ENCODE measurements at regions not wholly inside any gene's neighbourhood (a gene's known extent, or its start where the extent isn't known, plus 50 kb on each side); places are given as distances from the start of the nearest gene placed in this dataset.

DNA sequence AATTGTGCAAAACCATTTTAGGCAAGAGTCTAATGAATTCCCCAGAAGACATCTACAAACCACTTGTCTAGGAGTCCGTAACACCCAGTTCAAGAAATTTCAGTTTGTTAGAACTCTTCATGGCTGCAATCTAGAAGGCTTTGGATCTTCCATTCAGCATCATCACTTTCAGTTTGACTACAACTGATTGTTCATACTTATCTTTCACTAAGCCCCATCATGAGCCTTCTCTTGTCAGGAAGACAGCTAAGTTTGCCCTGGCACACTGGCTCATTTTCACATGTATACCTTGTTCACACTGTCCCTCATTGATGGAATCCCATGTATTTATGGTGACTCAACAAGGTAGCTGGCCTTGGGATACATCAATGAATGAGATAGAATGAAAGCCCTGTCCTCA lies 898.4 kb upstream of the CELF4 start:
- TF ChIP-seq, protein P1, sequence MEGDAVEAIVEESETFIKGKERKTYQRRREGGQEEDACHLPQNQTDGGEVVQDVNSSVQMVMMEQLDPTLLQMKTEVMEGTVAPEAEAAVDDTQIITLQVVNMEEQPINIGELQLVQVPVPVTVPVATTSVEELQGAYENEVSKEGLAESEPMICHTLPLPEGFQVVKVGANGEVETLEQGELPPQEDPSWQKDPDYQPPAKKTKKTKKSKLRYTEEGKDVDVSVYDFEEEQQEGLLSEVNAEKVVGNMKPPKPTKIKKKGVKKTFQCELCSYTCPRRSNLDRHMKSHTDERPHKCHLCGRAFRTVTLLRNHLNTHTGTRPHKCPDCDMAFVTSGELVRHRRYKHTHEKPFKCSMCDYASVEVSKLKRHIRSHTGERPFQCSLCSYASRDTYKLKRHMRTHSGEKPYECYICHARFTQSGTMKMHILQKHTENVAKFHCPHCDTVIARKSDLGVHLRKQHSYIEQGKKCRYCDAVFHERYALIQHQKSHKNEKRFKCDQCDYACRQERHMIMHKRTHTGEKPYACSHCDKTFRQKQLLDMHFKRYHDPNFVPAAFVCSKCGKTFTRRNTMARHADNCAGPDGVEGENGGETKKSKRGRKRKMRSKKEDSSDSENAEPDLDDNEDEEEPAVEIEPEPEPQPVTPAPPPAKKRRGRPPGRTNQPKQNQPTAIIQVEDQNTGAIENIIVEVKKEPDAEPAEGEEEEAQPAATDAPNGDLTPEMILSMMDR (IDR thresholded peaks at IDR 0.05; ENCODE audit: low read depth, low read length), result no peak
- no peak overlapping the region for H3K4me3 ChIP-seq (replicated peaks in 1 of 2; ENCODE audit: low read depth in 2 of 2, low read length in 2 of 2)
- DNase-seq (ENCODE audit: low read depth in 2 of 2), result no peak

DNA sequence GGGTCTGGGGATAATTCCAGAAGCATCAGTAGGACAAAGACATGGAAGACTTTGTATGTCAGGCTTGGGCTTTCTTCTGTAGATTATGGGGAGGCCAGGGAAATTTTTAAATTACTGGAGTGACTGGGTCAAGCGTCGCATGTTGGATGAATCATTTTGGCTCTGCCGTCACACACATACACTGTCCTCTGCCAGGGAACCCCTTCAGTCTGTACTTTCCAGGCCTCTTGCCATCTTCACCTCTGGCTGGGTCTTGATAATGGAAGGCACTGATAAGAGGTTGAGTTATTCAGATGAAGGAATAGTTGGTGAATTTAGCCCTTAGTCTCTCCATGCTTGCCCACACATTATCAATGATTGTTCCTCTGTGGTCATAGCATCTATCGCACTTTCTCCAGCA lies 895.1 kb upstream of the CELF4 start:
- no peak overlapping the region for H3K4me3 ChIP-seq (replicated peaks in 1 of 2; ENCODE audit: low read depth in 2 of 2, low read length in 2 of 2)
- no peak for DNase-seq (ENCODE audit: low read depth in 2 of 2)
- TF ChIP-seq, protein P1 (IDR thresholded peaks at IDR 0.05; ENCODE audit: low read depth, low read length), result no peak

DNA sequence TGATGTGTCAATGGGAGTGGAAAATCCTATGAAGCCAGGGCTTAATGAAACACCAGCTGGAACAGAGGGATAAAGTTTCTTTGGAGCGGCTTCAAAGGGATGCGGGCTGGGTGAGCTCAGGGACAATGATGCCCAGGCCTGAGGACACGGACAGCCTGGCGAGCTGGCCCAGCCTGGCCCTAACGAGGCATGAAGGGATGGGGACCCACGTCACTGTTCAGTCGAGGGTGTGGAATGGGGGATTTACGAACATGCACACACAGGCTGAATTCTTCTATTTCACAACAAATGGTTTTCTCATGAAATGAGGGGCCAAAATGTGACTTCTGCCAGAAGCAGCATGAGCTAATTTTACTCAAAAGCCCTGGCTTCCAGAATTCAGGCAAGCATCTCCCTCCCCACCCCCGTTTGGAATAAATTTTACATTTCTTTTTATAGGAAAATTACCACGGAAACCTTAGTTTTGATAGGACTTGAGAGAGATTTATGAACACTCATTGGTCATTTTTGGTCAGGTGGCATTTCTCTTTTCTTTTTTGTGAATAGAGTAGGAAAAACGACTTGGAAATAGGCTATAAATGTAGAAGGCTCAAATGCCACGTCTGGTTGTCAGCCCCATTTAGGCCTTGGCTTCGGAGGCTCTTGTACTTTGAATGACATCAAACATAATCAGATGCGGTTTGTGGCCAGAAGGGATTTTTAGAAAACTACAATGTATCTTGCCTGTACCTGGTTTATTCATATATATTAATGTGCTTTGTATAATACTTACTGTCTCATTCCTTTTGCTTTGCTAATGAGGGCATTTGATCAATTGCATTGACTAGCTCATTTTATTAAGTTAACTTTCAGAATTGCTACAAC lies 893.8 kb upstream of the CELF4 start:
- TF ChIP-seq, protein P1 (IDR thresholded peaks at IDR 0.05; ENCODE audit: low read depth, low read length), result no peak
- DNase-seq (ENCODE audit: low read depth in 2 of 2), result no peak
- no peak overlapping the region for H3K4me3 ChIP-seq (replicated peaks in 1 of 2; ENCODE audit: low read depth in 2 of 2, low read length in 2 of 2)

DNA sequence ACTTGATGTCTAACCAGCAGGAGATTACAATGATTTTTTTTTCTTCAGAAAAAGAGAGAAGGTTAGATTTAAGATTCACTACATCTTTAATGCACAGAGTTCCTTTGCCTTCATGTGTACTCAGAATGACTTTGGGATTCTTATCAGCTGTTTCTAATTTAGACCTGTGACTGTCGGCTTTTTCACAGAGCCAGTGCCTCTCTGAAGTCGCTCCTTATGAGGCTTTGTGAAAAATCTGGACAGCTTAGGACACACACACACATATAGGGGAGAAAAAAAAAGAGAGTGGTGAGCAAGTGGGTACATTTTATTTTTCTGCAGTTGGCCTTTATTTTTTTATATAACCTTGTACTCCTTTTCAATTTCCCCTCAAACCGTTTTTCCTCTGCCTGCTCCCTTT lies 893.1 kb upstream of the CELF4 start:
- DNase-seq (ENCODE audit: low read depth in 2 of 2), result no peak
- no peak overlapping the region for H3K4me3 ChIP-seq (replicated peaks in 1 of 2; ENCODE audit: low read depth in 2 of 2, low read length in 2 of 2)
- TF ChIP-seq, protein P1 (IDR thresholded peaks at IDR 0.05; ENCODE audit: low read depth, low read length), result no peak

DNA sequence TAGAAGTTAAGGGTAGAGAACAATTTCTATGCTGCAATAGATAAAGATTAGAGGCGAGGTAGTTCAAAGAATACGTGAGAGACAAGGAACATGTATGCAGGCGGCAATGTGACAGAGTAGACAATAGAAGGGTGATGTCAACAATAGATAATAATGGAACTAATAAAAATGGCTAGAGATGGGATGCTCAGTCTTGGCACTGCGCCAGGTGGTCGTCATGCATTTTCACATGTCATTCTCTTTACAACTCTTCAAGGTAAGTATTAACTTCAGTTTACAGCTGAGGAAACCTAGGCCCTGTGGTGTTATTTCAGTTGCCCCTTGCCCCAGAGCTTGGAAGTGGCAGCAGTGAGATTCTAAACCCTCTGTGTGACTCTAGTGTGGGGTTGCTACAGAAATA lies 890.7 kb upstream of the CELF4 start:
- H3K4me3 ChIP-seq (replicated peaks in 1 of 2; ENCODE audit: low read depth in 2 of 2, low read length in 2 of 2), result no peak overlapping the region
- TF ChIP-seq, protein P1 (IDR thresholded peaks at IDR 0.05; ENCODE audit: low read depth, low read length), result no peak
- DNase-seq (ENCODE audit: low read depth in 2 of 2), result no peak

DNA sequence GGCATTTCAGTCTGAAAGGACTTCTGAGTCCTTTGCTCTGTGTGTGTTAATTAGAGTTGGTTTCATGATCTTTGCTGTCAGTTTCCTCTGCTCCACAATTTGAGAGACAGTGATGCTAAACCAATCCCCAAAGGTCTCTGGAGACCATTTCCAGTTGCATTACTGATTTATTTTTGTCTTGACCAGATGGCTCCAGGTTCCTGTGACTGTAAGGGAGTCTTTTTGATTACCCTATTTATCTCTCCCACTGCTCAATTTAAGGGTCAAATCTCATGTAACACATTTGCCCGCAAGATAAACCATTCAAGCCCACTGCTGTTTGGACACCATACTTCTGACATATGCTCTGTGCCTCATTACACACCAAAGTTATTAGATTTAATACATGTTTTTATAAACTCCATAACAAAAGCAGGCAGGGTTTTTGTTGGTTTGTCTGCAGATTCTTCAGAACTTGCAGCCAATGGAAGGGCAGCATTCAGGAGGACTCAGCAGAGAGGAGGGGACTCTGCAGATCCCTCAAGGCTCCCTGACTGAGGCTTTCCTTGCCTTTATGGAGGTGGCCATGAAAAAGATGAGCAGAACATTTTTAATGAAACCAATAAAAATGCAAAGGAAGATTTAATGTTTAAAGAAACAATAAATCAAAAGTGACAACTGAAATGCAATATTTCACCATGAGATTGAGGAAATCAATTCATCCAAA lies 889.3 kb upstream of the CELF4 start:
- H3K4me3 ChIP-seq (replicated peaks in 1 of 2; ENCODE audit: low read depth in 2 of 2, low read length in 2 of 2), result no peak overlapping the region
- TF ChIP-seq, protein P1 (IDR thresholded peaks at IDR 0.05; ENCODE audit: low read depth, low read length), result no peak
- DNase-seq (ENCODE audit: low read depth in 2 of 2), result no peak
